ENCODE measurements at regions not wholly inside any gene's neighbourhood (a gene's known extent, or its start where the extent isn't known, plus 50 kb on each side); places are given as distances from the start of the nearest gene placed in this dataset.
A peak's percentile ranks its signal among the peaks of the same experiment; 100 is the strongest.
"Not testable (repeated sequence)": the region's sequence is repeated elsewhere in the genome, so short reads cannot be mapped to it uniquely, and the experiment has no call there.

GRCh38 chr1:174079796-174080195, 57.6 kb upstream of the RC3H1 start:
- TF ChIP-seq MYC (IDR thresholded peaks at IDR 0.05; ENCODE audit: low read depth, low read length) = no peak
- TF ChIP-seq, protein P1, sequence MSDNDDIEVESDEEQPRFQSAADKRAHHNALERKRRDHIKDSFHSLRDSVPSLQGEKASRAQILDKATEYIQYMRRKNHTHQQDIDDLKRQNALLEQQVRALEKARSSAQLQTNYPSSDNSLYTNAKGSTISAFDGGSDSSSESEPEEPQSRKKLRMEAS (IDR thresholded peaks at IDR 0.05; ENCODE audit: low read depth, low read length) = no peak
- TF ChIP-seq POLR2A (IDR thresholded peaks at IDR 0.05; ENCODE audit: extremely low read depth, insufficient read length) = no peak
- TF ChIP-seq, protein P2, sequence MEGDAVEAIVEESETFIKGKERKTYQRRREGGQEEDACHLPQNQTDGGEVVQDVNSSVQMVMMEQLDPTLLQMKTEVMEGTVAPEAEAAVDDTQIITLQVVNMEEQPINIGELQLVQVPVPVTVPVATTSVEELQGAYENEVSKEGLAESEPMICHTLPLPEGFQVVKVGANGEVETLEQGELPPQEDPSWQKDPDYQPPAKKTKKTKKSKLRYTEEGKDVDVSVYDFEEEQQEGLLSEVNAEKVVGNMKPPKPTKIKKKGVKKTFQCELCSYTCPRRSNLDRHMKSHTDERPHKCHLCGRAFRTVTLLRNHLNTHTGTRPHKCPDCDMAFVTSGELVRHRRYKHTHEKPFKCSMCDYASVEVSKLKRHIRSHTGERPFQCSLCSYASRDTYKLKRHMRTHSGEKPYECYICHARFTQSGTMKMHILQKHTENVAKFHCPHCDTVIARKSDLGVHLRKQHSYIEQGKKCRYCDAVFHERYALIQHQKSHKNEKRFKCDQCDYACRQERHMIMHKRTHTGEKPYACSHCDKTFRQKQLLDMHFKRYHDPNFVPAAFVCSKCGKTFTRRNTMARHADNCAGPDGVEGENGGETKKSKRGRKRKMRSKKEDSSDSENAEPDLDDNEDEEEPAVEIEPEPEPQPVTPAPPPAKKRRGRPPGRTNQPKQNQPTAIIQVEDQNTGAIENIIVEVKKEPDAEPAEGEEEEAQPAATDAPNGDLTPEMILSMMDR (IDR thresholded peaks at IDR 0.05; ENCODE audit: low read depth, low read length) = no peak

DNA sequence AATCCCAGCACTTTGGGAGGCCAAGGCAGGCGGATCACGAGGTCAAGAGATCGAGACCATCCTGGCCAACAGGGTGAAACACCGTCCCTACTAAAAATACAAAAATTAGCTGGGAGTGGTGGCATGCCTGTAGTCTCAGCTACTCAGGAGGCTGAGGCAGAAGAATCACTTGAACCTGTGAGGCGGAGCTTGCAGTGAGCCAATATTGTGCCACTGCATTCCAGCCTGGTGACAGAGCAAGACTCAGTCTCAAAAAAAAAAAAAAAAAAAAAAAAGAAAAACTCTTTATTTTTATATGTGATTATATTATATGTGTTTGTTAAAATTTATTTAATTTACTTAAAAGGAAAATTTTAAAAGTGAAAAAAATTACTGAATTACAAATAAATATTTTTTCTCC, 56.8 kb upstream of the RC3H1 start:
- H3K4me3 ChIP-seq (ENCODE audit: low read depth, low read length); DNase-seq (ENCODE audit: low read depth): not testable (repeated sequence)

More at GRCh38 chr1:174079796-174080195, 57.6 kb upstream of the RC3H1 start:
- no peak for DNase-seq (ENCODE audit: low read depth)
- H3K4me3 ChIP-seq (ENCODE audit: low read depth, low read length) = no peak overlapping the region

DNA sequence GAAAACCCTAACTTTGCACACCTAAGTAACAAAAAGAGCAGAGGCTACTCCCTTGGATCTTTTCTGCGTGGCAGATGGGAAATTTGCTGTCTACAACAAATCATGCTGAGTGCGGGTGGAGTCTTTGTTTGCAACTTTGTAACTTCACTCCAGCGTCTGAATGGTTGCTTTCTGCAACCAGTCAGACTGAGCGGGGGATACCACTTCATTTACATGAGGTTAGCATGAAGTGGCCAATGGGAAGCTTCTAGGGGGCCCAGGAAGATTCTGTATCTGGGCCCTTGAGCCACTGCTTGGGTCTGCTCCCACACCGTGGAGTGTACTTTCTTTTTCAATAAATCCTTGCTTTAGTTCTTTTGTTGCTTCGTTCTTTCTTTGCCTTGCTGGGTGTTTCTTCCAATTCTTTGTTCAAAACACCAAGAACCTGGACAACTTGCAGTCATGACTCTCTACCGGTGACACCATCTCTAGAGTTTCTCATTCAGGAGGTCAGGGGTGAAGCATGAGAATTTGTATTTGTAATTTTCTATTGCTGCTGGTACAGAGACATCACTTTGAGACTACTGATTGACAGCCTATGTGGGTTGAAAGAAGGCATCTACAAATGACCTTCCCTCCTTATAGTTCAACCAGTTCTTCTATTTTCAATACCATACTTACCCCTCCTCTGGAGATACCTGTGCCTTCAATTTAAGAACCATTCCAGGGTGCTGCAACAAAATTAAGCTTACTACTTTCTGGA, 55.8 kb upstream of the RC3H1 start:
- peak; percentile 6 for DNase-seq (ENCODE audit: low read depth)
- no peak overlapping the region for H3K4me3 ChIP-seq (ENCODE audit: low read depth, low read length)
- TF ChIP-seq MYC (IDR thresholded peaks at IDR 0.05; ENCODE audit: low read depth, low read length) (no peak), POLR2A (IDR thresholded peaks at IDR 0.05; ENCODE audit: extremely low read depth, insufficient read length) (no peak)
- TF ChIP-seq, protein P1 (IDR thresholded peaks at IDR 0.05; ENCODE audit: low read depth, low read length) = no peak
- TF ChIP-seq, protein P2 (IDR thresholded peaks at IDR 0.05; ENCODE audit: low read depth, low read length) = no peak

DNA sequence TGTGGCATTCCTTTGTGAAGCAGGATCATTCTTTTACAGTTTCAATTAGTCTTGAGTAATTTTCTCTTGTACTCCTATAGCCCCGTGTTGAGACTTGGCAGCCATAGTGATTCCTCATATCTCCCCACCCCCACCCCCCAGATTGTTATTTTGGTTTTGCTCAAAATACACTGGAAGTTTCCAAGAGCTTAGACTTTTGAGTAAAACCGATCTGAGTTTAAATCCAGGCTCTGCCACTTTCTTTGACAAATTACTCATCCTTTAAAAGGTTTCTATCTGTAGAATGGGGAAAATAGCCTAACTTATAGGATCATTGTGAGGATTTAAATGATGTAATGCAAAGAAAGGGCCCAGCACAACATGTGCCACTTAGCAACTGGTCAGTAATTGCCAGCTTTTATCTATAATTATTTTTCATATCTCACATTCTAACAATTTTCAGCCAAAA, 53.1 kb upstream of the RC3H1 start:
- TF ChIP-seq POLR2A (IDR thresholded peaks at IDR 0.05; ENCODE audit: extremely low read depth, insufficient read length) (no peak), MYC (IDR thresholded peaks at IDR 0.05; ENCODE audit: low read depth, low read length) (no peak)
- TF ChIP-seq, protein P2 (IDR thresholded peaks at IDR 0.05; ENCODE audit: low read depth, low read length) = no peak
- TF ChIP-seq, protein P1 (IDR thresholded peaks at IDR 0.05; ENCODE audit: low read depth, low read length) = no peak
- H3K4me3 ChIP-seq (ENCODE audit: low read depth, low read length) = no peak overlapping the region
- no peak for DNase-seq (ENCODE audit: low read depth)

GRCh38 chr1:174074757-174075156, 52.6 kb upstream of the RC3H1 start:
- no peak overlapping the region for H3K4me3 ChIP-seq (ENCODE audit: low read depth, low read length)
- TF ChIP-seq MYC (IDR thresholded peaks at IDR 0.05; ENCODE audit: low read depth, low read length) = no peak
- no peak for TF ChIP-seq POLR2A (IDR thresholded peaks at IDR 0.05; ENCODE audit: extremely low read depth, insufficient read length)
- TF ChIP-seq, protein P1 (IDR thresholded peaks at IDR 0.05; ENCODE audit: low read depth, low read length) = no peak
- TF ChIP-seq, protein P2 (IDR thresholded peaks at IDR 0.05; ENCODE audit: low read depth, low read length) = no peak
- peak; percentile 38 for DNase-seq (ENCODE audit: low read depth)

DNA sequence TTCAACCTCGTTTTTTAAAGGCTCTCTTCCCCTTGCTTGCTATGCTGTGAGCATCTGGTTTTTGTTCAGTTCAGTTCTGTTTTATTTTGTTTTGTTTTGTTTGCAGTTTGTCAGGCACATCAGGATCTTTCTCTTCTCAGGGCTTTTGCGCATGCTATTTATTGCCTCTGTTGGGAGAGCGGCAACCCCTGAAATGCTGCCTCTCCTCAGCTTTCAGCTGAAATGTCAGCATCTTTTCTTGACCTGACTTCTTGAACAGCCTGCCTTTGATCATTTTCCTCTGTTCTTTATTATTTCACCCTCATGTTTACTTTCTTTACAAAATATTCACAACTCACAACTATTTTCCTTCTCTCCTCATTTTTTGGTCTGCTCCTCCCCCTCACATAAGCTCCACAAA, 50.4 kb upstream of the RC3H1 start:
- no peak overlapping the region for H3K4me3 ChIP-seq (ENCODE audit: low read depth, low read length)
- TF ChIP-seq, protein P1 (IDR thresholded peaks at IDR 0.05; ENCODE audit: low read depth, low read length) = no peak
- TF ChIP-seq MYC (IDR thresholded peaks at IDR 0.05; ENCODE audit: low read depth, low read length) (no peak), POLR2A (IDR thresholded peaks at IDR 0.05; ENCODE audit: extremely low read depth, insufficient read length) (no peak)
- TF ChIP-seq, protein P2 (IDR thresholded peaks at IDR 0.05; ENCODE audit: low read depth, low read length) = no peak
- no peak for DNase-seq (ENCODE audit: low read depth)

All from NB4 (cell line).